ENCODE measurements at regions not wholly inside any gene's neighbourhood (a gene's known extent, or its start where the extent isn't known, plus 50 kb on each side); places are given as distances from the start of the nearest gene placed in this dataset.

DNA sequence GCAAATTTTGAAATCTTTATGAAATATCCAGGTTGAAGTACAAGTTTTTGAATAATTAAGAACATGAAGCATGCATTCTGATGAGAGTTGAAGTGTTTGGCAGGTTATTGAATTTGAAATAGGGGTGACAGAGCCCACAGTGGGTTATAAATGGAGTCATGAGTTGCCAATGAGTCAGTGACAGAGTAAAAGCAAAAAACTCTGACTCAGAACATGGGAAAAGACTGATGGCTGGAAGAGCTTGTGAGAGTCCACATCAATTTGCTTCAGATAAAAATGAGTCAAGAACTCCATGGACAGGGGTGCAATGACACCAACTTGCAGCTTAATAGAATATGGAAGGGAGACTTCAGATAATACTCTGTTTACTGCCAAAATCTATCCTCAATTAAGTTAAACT is 105.3 kb downstream of the SLC6A15 start:
- no peak for DNase-seq

DNA sequence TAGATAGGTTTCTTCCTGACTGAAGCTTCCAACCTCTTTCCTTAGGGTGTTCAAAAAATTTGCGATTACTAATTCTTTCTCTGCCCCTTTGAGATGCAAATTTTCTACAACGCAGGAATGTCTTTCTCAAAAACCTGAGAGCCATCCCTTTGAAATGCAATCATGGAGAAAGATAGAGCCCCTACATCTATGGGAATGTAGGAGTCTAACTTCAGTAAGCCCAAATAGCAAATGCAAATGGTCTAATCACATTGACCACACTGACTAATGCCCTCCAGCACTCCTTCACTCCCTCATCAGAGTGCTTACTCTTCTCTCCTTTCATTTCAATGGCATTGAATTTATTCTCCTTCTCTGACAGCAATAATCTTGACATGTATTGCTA is 107.1 kb downstream of the SLC6A15 start:
- no peak for DNase-seq

DNA sequence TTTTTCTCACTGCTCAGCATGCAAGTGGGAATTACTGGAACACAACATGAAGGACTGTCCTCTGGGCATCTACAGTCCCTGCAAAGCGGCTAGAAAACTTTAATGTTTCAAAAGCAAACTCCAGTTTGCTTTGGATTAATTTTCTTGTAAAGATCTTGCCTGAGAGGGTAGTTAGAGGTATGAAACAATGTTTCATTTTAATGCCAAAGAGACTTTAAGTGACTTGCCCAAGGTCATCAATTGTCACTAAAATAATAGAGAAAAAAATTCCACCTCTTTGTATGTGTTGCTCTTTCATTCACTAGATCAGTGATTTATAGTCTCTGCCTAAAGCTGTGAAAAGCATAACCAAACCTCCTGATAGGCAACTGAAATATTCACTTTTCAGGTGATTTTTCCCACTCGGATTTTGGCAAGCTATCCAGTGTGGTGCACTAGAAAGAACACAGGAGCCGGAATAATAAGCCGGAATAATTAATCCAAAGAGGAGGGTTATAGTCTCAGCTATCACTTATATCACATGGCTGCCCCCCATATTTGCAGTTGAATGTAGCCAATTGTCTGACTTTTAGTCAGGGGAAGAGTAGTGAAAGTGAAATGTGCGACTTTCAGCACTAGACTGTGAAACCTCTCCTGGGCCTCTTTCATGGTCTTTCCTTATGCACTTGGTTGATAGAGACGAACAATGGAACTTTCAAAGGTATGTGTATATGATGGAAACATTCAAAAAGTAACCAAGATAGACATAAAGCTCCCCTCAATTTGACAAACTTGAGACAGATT is 107.7 kb downstream of the SLC6A15 start:
- DNase-seq, result no peak

DNA sequence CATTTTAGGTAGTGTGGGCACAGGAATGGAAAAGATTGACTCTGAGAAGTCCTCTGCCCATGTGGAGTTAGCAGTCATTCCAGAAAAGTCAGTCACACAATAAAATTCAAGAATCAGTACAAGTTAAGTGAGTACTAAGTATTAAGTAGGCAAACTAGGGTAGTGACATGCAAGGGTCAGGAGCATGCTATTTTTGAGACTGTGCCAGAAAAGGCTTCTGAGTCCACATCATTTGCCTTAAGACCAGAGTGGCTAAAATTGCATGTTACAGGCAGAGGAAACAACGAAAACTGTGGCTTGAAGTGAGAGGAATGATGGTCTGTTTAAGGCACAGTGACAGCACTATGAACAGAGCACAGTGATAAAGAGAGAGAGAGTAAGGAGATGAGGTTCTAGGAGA is 108.9 kb downstream of the SLC6A15 start:
- no peak for DNase-seq

- DNase-seq, result no peak
Observed at GRCh38 chr12:84802161-84802560, 110.4 kb downstream of the SLC6A15 start.

GRCh38 chr12:84793558-84794367 is 118.8 kb downstream of the SLC6A15 start:
- DNase-seq, result no peak

- no peak for DNase-seq
Observed at GRCh38 chr12:84791444-84791843, 121.2 kb downstream of the SLC6A15 start.

GRCh38 chr12:84789184-84789583 is 123.4 kb downstream of the SLC6A15 start:
- no peak for DNase-seq

DNA sequence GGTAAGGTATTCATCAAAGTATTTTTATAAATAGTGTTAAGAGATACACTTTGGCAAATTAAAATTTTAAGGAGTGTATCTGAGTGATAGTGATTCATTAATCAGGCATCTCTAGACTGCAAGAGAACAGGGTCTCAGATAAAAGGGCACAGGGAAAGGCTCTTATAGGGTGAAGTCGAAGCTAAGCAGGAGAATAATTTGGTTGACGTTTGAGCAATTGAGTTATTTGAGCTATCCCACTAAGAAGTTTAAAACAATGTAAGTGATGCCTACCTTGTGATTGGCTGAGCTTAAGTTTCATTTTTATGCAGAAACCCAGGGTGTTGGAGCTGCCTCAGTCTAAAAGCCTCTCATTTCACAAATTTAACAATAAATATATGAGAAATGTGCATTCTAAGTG is 125.3 kb downstream of the SLC6A15 start:
- DNase-seq, result no peak

- DNase-seq, result no peak
Observed at GRCh38 chr12:84786622-84787021, 126.0 kb downstream of the SLC6A15 start.

- no peak for DNase-seq
Observed at GRCh38 chr12:84785951-84786350, 126.6 kb downstream of the SLC6A15 start.

GRCh38 chr12:84785281-84785680 is 127.3 kb downstream of the SLC6A15 start:
- DNase-seq, result no peak

DNA sequence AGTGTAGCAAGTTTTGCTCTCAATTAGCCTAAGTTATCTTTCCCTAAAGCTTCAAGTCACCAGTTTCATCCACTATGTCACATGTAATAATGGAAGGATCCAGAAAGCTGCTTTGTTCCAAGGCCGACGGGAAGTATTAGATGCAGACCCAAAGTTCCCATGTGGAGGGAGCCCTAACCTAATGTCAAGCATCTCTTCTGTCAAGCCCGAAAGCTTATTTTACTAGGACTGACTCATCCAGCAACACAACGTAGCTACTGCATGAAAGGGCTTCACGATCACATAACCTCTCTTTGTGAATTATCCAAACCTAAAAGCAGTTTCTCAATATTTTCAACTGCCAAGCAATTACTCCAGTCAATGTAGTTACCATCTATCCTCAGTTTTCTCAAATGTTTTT is 133.4 kb downstream of the SLC6A15 start:
- no peak for DNase-seq

- no peak for DNase-seq
Observed at GRCh38 chr12:84772281-84772680, 140.3 kb downstream of the SLC6A15 start.

DNA sequence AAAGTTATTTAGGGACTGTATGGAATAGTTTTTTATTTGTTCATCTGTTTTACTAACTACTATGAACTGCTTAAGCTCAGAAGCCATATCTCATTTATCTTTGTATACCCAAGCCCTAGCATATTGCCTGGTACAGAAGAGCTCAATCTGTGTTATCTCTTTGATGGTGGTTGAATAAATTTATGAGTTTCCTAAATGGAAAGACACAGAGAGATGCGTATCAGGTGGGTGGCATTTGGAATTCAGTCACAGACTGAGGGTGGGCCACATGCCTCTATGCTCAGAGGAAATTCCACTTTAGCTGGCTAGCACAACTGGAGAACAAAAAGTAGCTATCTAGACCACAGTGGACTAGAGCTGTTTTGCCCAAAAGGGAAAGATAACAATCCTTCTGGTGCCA is 145.5 kb downstream of the SLC6A15 start:
- DNase-seq, result no peak

DNA sequence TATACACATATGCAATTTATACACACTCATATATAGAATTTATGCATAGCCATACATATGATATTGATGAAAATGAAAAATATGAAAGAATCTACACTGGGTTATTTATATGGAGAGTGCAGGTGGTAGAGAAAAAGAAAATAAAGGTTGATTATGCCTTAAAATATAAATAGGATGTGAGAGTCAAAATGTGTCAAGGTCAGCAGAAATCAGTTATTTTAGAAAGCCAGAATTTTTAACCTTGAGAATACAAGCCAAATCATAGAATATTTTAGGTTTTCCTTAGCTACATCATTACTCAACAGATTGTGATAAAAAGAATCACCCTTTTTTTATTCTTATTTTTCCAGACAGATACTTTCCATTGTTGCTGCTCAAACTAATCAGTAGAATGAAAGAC is 146.2 kb downstream of the SLC6A15 start:
- no peak for DNase-seq

- no peak for DNase-seq
Observed at GRCh38 chr12:84764001-84764400, 148.6 kb downstream of the SLC6A15 start.

GRCh38 chr12:84763107-84763506 is 149.5 kb downstream of the SLC6A15 start:
- DNase-seq, result no peak

DNA sequence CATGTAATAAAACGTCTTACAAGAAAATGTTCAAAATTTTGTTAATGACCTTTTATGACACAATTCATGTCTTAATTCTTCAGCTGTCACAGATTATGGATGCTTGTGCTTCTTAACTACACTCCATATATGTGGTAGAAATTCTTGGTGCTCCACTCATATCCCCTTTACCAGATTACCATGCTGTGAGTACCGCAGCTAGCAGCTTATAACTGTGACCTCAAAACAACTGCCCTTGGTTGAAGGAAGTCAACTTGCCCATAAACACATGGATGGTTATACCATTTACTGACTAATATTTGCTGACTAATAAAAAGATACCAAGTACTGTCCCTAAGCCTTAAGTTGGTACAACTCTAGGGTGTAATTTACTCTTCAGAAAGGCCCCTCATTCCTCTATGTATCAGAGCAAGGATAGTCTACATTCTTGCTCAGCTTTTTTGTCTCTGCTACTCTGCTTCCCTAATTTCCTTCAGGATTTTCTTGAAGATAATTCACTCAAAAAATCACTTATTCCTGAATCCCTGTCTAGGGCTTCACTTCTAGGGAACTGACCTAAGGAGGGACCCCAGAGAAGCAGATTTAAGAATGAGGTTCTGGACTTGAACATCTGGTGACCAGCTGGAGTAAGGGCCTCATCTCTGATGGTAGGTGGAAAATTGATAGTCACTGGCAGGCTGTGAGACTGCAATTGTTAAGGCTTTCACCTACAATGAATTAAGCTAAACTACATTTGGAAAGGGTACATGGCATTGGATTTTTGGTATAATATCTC is 152.3 kb downstream of the SLC6A15 start:
- DNase-seq, result no peak

- no peak for DNase-seq
Observed at GRCh38 chr12:84757978-84758377, 154.6 kb downstream of the SLC6A15 start.

DNA sequence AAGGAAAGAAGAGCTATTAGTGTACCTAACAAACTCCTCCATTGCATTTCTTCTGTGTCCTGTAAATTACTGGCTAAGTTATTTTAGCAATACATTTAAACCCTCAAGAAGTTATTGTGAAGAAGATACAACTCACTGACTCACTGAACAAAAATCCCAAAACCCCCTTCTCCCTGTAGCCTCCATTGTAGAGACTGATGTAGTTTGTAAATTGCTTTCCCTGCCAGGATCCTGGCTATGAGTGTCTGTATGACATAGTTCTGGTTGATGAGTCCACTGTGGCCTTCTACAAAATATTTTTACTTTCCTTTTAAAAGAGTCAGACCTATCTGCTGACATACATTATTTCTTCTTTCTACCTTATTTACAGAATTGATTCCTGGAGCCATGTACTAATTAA is 155.6 kb downstream of the SLC6A15 start:
- DNase-seq, result no peak

GRCh38 chr12:84745127-84745526 is 167.5 kb downstream of the SLC6A15 start:
- no peak for DNase-seq

GRCh38 chr12:84741692-84742091 is 170.9 kb downstream of the SLC6A15 start:
- no peak for DNase-seq

GRCh38 chr12:84741031-84741430 is 171.6 kb downstream of the SLC6A15 start:
- DNase-seq, result no peak
